Brain microvascular endothelial cell (primary cell): ENCODE measurements at regions not wholly inside any gene's neighbourhood (a gene's known extent, or its start where the extent isn't known, plus 50 kb on each side); places are given as distances from the start of the nearest gene placed in this dataset.
"Not testable (repeated sequence)": the region's sequence is repeated elsewhere in the genome, so short reads cannot be mapped to it uniquely, and the experiment has no call there.

Source experiments
- DNase-seq: peaks from one replicate; pipeline ENCODE4 v3.0.0-alpha.2; 2020
- H3K27ac ChIP-seq: fragments of 250-450 bp; sonication (Bioruptor Pico); 2 replicates; pipeline ENCODE4 v1.5.1; 2020; ENCODE audit warnings: mild to moderate bottlenecking, moderate library complexity
- H3K27me3 ChIP-seq: fragments of 250-450 bp; sonication (Bioruptor Pico); replicated peaks from 2 replicates; pipeline ENCODE4 v1.5.1; 2020; ENCODE audit warnings: mild to moderate bottlenecking
- H3K36me3 ChIP-seq: fragments of 250-450 bp; sonication (Bioruptor Pico); replicated peaks from 2 replicates; pipeline ENCODE4 v1.5.1; 2020; ENCODE audit warnings: mild to moderate bottlenecking
- H3K4me3 ChIP-seq: 2 replicates; pipeline ENCODE4 v1.5.1; 2011; ENCODE audit warnings: low read depth, mild to moderate bottlenecking, control low read depth, low read length, moderate library complexity
- in situ Hi-C: cut with HindIII; loops from 2 replicates; pipeline ENCODE4 v1.10.0; 2017; ENCODE audit warnings: low sequenced_read_pairs, low pct_ligation_motif_present
- TF ChIP-seq, protein P1 (sequence below): IDR thresholded peaks from 2 replicates; pipeline ENCODE4 v1.5.1; 2011; ENCODE audit warnings: low read depth, mild to moderate bottlenecking, moderate library complexity, low read length, control low read depth, inconsistent platforms; ENCODE audit errors: missing control alignments

- TF ChIP-seq, protein P1, sequence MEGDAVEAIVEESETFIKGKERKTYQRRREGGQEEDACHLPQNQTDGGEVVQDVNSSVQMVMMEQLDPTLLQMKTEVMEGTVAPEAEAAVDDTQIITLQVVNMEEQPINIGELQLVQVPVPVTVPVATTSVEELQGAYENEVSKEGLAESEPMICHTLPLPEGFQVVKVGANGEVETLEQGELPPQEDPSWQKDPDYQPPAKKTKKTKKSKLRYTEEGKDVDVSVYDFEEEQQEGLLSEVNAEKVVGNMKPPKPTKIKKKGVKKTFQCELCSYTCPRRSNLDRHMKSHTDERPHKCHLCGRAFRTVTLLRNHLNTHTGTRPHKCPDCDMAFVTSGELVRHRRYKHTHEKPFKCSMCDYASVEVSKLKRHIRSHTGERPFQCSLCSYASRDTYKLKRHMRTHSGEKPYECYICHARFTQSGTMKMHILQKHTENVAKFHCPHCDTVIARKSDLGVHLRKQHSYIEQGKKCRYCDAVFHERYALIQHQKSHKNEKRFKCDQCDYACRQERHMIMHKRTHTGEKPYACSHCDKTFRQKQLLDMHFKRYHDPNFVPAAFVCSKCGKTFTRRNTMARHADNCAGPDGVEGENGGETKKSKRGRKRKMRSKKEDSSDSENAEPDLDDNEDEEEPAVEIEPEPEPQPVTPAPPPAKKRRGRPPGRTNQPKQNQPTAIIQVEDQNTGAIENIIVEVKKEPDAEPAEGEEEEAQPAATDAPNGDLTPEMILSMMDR: no peak
- Histone ChIP-seq H3K36me3 (no peaks in the 10 kb centered on the region), H3K4me3 (no peak overlapping the region), H3K27ac (no peak overlapping the region), H3K27me3 (no peaks in the 10 kb centered on the region)
- in situ Hi-C loops: no loop called here
- DNase-seq: no peak
Observed at GRCh38 chr3:159741281-159741680, 247.4 kb upstream of the IL12A start.

GRCh38 chr3:159748425-159748824, 240.2 kb upstream of the IL12A start:
- no peaks in the 10 kb centered on the region for H3K27me3 ChIP-seq
- in situ Hi-C loops: no loop called here
- H3K4me3 ChIP-seq: no peak overlapping the region
- TF ChIP-seq, protein P1: no peak
- no peaks in the 10 kb centered on the region for H3K36me3 ChIP-seq
- H3K27ac ChIP-seq: no peak overlapping the region
- DNase-seq: no peak

GRCh38 chr3:159749406-159749805, 239.2 kb upstream of the IL12A start:
- no peak for DNase-seq
- TF ChIP-seq, protein P1: no peak
- in situ Hi-C loops: no loop called here
- H3K4me3 ChIP-seq: no peak overlapping the region
- no peaks in the 10 kb centered on the region for H3K36me3 ChIP-seq
- H3K27ac ChIP-seq: no peak overlapping the region
- no peaks in the 10 kb centered on the region for H3K27me3 ChIP-seq

DNA sequence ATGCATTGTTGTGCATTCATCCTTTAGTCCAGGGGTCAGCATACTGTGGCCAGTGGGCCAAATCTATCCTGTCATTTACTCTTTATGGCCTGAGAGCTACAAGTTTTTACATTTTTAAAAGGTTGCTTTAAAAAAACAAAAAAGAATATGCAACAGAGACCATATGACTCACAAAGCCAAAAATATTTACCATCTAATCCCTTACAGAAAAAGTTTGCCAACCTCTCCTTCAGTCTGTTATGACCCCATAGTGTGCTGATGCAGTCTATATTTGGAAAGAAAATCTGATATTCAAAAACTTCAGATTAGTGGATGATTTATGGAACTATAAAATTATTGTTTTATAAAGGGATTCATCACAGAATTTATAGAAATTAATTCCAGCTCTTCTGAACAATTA, 237.5 kb upstream of the IL12A start:
- no peak for DNase-seq
- no peak overlapping the region for H3K27ac ChIP-seq
- H3K27me3 ChIP-seq: no peaks in the 10 kb centered on the region
- TF ChIP-seq, protein P1: no peak
- in situ Hi-C loops: no loop called here
- no peaks in the 10 kb centered on the region for H3K36me3 ChIP-seq
- no peak overlapping the region for H3K4me3 ChIP-seq

DNA sequence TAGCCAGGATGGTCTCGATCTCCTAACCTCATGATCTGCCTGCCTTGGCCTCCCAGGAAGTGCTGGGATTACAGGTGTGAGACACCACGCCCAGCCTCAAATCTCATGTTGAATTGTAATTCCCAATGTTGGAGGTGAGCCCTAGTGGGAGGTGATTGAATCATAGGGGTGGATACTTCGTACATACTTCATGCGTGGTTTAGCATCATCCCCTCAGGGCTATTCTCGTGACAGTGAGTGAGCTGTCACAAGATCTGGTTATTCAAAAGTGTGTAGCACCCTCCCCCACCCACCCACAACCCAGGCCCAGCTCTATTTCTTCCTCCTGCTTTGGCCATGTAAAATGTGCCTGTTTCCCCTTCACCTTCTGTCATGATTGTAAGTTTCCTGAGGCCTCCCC, 236.9 kb upstream of the IL12A start:
- DNase-seq: no peak
- in situ Hi-C loops: no loop called here

DNA sequence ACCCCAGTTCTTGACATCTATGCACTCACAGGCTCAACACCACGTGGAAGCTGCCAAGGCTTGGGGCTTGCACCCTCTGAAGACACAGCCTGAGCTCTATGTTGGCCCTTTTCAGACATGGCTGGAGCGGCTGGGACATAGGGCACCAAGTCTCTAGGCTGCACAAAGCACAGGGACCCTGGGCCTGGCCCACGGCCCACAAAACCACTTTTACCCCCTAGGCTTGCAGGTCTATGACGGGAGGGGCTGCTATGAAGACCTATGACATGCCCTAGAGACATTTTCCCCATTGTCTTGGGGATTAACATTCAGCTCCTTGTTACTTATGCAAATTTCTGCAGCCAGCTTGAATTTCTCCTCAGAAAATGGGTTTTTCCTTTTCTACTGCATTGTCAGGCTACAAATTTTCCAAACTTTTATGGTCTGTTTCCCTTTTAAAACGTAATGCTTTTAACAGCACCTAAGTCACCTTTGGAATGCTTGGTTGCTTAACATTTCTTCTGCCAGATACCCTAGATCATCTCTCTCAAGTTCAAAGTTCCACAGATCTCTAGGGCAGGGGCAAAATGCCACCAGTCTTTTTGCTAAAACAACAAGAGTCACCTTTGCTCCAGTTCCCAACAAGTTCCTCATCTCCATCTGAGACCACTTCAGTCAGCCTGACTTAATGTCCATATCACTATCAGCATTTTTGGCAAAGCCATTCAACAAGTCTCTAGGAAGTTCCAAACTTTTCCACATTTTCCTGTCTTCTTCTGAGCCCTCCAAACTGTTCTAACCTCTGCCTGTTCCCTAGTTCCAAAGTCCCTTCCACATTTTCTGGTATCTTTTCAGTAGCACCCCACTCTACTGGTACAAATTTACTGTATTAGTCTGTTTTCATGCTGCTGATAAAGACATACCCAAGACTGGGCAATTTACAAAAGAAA, 232.1 kb upstream of the IL12A start:
- H3K36me3 ChIP-seq, H3K27ac ChIP-seq, DNase-seq, H3K4me3 ChIP-seq, in situ Hi-C loops, H3K27me3 ChIP-seq: not testable (repeated sequence)

More for the DNA sequence above, 236.9 kb upstream of the IL12A start:
- H3K27ac ChIP-seq: no peak overlapping the region
- H3K4me3 ChIP-seq: no peak overlapping the region
- TF ChIP-seq, protein P1: no peak
- no peaks in the 10 kb centered on the region for H3K36me3 ChIP-seq
- no peaks in the 10 kb centered on the region for H3K27me3 ChIP-seq
